NCI-H2081 treated with DMSO at 0.1 percent for 48 hours (cell line): ENCODE measurements at regions not wholly inside any gene's neighbourhood (a gene's known extent, or its start where the extent isn't known, plus 50 kb on each side); places are given as distances from the start of the nearest gene placed in this dataset.
"Not testable (repeated sequence)": the region's sequence is repeated elsewhere in the genome, so short reads cannot be mapped to it uniquely, and the experiment has no call there.

Source experiments
- DNase-seq: peaks from one replicate; lab custom pipeline; 2025; lab: John Stamatoyannopoulos, UW

GRCh38 chr4:3879681-3880614, 113.8 kb downstream of the ADRA2C start:
- no peak for DNase-seq

- DNase-seq = no peak
These were observed 114.5 kb downstream of the ADRA2C start for GRCh38 chr4:3880615-3881120.

GRCh38 chr4:3882316-3882885, 116.2 kb downstream of the ADRA2C start:
- not testable (repeated sequence) for DNase-seq

- DNase-seq = not testable (repeated sequence)
These were observed 118.1 kb downstream of the ADRA2C start for GRCh38 chr4:3884261-3884660.

GRCh38 chr4:3893590-3893989, 127.4 kb downstream of the ADRA2C start:
- not testable (repeated sequence) for DNase-seq

GRCh38 chr4:3894086-3894959, 128.1 kb downstream of the ADRA2C start:
- DNase-seq = not testable (repeated sequence)

- DNase-seq = no peak
These were observed 130.3 kb downstream of the ADRA2C start for GRCh38 chr4:3896441-3896840.

- DNase-seq = not testable (repeated sequence)
These were observed 130.8 kb downstream of the ADRA2C start for GRCh38 chr4:3896871-3897578.

GRCh38 chr4:3898098-3898497, 131.9 kb downstream of the ADRA2C start:
- DNase-seq = no peak

GRCh38 chr4:3898928-3899327, 132.7 kb downstream of the ADRA2C start:
- not testable (repeated sequence) for DNase-seq

GRCh38 chr4:3904264-3904955, 138.2 kb downstream of the ADRA2C start:
- DNase-seq = not testable (repeated sequence)

- not testable (repeated sequence) for DNase-seq
These were observed 143.4 kb downstream of the ADRA2C start for GRCh38 chr4:3909616-3910015.

GRCh38 chr4:3910161-3910950, 144.2 kb downstream of the ADRA2C start:
- DNase-seq = not testable (repeated sequence)

- DNase-seq = no peak
These were observed 145.2 kb downstream of the ADRA2C start for GRCh38 chr4:3911252-3911856.

- DNase-seq = not testable (repeated sequence)
These were observed 148.3 kb downstream of the ADRA2C start for GRCh38 chr4:3914511-3914910.

GRCh38 chr4:3919509-3919908, 153.3 kb downstream of the ADRA2C start:
- not testable (repeated sequence) for DNase-seq

- not testable (repeated sequence) for DNase-seq
These were observed 155.7 kb downstream of the ADRA2C start for GRCh38 chr4:3921902-3922301.

GRCh38 chr4:3925841-3926240, 159.7 kb downstream of the ADRA2C start:
- not testable (repeated sequence) for DNase-seq

- DNase-seq = not testable (repeated sequence)
These were observed 160.1 kb downstream of the ADRA2C start for GRCh38 chr4:3926271-3926670.
